Nephron (organoid): ENCODE measurements at regions not wholly inside any gene's neighbourhood (a gene's known extent, or its start where the extent isn't known, plus 50 kb on each side); places are given as distances from the start of the nearest gene placed in this dataset.
"Not testable (repeated sequence)": the region's sequence is repeated elsewhere in the genome, so short reads cannot be mapped to it uniquely, and the experiment has no call there.

Experiments used
- H3K27ac Mint-ChIP-seq, 3 experiments: 2 replicates each; pipeline ENCODE4 v1.8.0; 2020; ENCODE audit warnings: mixed read lengths in 3 of 3, mild to moderate bottlenecking in 2 of 3, moderate library complexity in 1 of 3
- H3K27me3 Mint-ChIP-seq: 2 replicates; pipeline ENCODE4 v1.8.0; 2021; ENCODE audit warnings: low read depth, mild to moderate bottlenecking, moderate library complexity, mixed read lengths
- H3K36me3 Mint-ChIP-seq: 2 replicates; pipeline ENCODE4 v1.8.0; 2020; ENCODE audit warnings: low read depth, mixed read lengths
- H3K4me1 Mint-ChIP-seq: 2 replicates; pipeline ENCODE4 v1.8.0; 2020; ENCODE audit warnings: mixed read lengths
- H3K4me3 Mint-ChIP-seq, 3 experiments: 2 replicates each; pipeline ENCODE4 v1.8.0; 2020; ENCODE audit warnings: mild to moderate bottlenecking in 3 of 3, mixed read lengths in 3 of 3, moderate library complexity in 2 of 3
- H3K9me3 Mint-ChIP-seq: 2 replicates; pipeline ENCODE4 v1.8.0; 2020; ENCODE audit warnings: mixed read lengths
- TF ChIP-seq, protein P1 (sequence below), 3 experiments: fragments of 200-600 bp; sonication (generic); IDR thresholded peaks; one replicate each; pipeline ENCODE4 v1.5.0; 2021; ENCODE audit warnings: antibody characterized with exemption in 3 of 3; ENCODE audit not compliant: unreplicated experiment in 3 of 3

DNA sequence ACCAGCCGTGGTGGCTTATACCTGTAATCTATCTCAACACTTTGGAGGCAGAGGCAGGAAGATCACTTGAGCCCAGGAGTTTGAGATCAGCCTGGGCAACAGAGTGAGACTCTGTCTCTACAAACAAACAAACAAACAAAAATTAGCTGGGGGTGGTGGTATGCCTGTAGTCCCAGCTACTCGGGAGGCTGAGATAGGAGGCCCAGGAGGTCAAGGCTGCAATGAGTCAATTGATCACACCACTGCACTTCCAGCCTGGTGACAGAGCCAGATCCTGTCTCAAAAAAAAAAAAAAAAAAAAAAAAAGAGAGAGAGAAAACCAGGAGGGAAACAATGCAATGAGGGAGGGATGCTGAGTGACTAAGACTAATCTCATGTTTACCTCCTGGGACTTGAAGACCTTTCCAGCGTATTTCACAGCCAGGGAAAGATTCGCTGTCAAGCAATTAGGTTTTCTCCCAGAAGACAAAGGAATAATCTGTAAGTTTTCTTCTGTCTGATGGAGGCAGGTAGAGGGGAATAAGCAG is 51.1 kb upstream of the MIER3 start:
- TF ChIP-seq, protein P1, sequence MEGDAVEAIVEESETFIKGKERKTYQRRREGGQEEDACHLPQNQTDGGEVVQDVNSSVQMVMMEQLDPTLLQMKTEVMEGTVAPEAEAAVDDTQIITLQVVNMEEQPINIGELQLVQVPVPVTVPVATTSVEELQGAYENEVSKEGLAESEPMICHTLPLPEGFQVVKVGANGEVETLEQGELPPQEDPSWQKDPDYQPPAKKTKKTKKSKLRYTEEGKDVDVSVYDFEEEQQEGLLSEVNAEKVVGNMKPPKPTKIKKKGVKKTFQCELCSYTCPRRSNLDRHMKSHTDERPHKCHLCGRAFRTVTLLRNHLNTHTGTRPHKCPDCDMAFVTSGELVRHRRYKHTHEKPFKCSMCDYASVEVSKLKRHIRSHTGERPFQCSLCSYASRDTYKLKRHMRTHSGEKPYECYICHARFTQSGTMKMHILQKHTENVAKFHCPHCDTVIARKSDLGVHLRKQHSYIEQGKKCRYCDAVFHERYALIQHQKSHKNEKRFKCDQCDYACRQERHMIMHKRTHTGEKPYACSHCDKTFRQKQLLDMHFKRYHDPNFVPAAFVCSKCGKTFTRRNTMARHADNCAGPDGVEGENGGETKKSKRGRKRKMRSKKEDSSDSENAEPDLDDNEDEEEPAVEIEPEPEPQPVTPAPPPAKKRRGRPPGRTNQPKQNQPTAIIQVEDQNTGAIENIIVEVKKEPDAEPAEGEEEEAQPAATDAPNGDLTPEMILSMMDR (IDR thresholded peaks at IDR 0.05; ENCODE audit: unreplicated experiment in 3 of 3) = no peak
- H3K9me3 Mint-ChIP-seq = no peaks in the 10 kb centered on the region
- no peaks in the 10 kb centered on the region for H3K27me3 Mint-ChIP-seq
- H3K4me3 Mint-ChIP-seq = no peak overlapping the region
- H3K27ac Mint-ChIP-seq = no peak overlapping the region
- H3K4me1 Mint-ChIP-seq = no peaks in the 10 kb centered on the region
- H3K36me3 Mint-ChIP-seq = no peaks in the 10 kb centered on the region

DNA sequence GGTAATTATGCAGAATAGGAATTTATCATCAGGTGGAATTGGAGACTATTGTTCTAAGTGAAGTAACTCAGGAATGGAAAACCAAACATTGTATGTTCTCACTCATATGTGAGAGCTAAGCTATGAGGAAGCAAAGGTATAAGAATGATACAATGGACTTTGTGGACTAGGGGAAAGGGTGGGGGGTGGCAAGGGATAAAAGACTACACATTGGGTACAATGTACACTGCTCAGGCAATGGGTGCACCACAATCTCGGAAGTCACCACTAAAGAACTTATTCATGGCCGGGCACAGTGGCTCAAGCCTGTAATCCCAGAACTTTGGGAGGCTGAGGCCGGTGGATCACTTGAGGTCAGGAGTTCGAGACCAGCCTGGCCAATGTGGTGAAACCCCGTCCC is 51.6 kb upstream of the MIER3 start:
- not testable (repeated sequence) for H3K4me1 Mint-ChIP-seq, H3K27me3 Mint-ChIP-seq, H3K9me3 Mint-ChIP-seq, H3K4me3 Mint-ChIP-seq, H3K27ac Mint-ChIP-seq, H3K36me3 Mint-ChIP-seq

DNA sequence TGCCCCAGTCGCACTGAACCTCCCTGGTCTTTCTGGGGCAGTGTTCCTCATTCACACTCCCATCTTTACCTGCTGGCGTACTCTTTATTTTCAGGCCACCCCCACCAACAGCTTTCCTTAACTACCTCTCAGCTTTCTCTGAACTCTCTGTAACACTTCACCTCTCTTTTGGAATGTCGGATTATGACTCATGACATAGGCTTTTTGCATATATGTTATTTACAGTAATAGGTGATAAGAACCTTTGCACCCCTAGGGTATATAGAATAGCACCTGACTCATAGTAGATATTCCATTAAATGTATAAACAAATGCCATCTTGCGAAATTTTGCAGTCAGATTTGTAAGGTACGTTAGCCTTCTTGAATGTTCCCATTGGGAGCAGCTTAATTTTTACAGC is 52.9 kb upstream of the MIER3 start:
- TF ChIP-seq, protein P1 (IDR thresholded peaks at IDR 0.05; ENCODE audit: unreplicated experiment in 3 of 3) = no peak
- H3K27ac Mint-ChIP-seq = peak overlapping the region in 1 of 3 experiments; percentile 5
- H3K9me3 Mint-ChIP-seq = no peaks in the 10 kb centered on the region
- H3K36me3 Mint-ChIP-seq = no peaks in the 10 kb centered on the region
- no peaks in the 10 kb centered on the region for H3K27me3 Mint-ChIP-seq
- H3K4me1 Mint-ChIP-seq = no peaks in the 10 kb centered on the region
- no peak overlapping the region for H3K4me3 Mint-ChIP-seq

DNA sequence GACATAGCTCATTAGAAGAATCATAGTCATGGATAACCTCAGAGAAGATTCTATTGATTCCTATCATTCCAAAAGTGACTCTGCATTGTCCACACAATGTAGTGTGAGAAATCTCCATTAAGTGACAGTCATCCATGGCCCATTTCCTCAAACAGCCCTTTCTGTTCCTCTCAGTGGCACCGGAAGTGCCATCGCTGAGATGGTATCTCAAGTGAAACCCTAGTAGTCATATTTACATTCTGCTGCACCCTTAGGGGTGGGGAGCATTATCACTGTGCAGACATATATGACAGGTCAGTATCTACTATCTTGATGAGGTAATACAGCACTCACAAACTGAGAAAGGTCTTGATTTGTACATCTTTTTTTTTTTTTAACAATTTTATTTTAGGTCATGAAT is 55.4 kb upstream of the MIER3 start:
- Mint-ChIP-seq H3K4me3 (no peak overlapping the region), H3K27ac (no peak overlapping the region), H3K36me3 (no peaks in the 10 kb centered on the region), H3K4me1 (no peaks in the 10 kb centered on the region), H3K9me3 (no peaks in the 10 kb centered on the region), H3K27me3 (no peaks in the 10 kb centered on the region)
- TF ChIP-seq, protein P1 (IDR thresholded peaks at IDR 0.05; ENCODE audit: unreplicated experiment in 3 of 3) = no peak

DNA sequence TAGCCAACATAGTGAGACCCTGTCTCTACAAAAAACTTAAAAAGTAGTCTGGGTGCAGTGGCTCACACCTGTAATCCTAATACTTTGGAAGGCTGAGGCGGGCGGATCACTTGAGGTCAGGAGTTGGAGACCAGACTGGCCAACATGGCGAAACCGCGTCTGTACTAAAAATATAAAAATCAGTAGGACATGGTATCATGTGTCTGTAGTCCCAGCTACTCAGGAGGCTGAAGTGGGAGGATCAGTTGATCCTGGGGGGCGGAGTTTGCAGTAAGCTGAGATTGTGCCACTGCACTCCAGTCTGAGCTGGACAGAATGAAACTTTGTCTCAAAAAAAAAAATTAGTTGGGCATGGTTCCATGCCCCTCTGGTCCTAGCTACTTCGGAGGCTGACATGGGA is 57.9 kb upstream of the MIER3 start:
- Mint-ChIP-seq H3K36me3 (no peaks in the 10 kb centered on the region), H3K9me3 (no peaks in the 10 kb centered on the region), H3K27ac (no peak overlapping the region), H3K4me1 (no peaks in the 10 kb centered on the region), H3K27me3 (no peaks in the 10 kb centered on the region), H3K4me3 (no peak overlapping the region)
- TF ChIP-seq, protein P1 (IDR thresholded peaks at IDR 0.05; ENCODE audit: unreplicated experiment in 3 of 3) = no peak

DNA sequence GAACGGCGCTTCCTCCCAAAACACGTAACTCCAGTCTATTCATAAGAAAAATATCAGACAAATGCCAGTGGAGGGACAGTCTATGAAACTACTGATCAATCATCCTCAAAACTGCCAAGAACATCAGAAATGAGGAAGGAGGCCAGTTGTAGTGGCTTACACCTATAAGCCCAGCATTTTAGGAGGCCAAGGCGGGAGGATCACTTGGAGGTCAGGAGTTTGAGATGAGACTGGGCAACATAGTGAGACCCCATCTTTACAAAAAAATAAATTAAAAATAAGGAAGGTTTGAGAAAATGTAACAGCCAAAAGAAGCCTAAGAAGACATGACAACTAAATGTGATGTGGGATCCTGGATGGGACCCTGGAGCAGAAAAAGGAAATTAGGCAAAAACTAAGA is 58.9 kb upstream of the MIER3 start:
- H3K27ac Mint-ChIP-seq = no peak overlapping the region
- no peak overlapping the region for H3K4me3 Mint-ChIP-seq
- no peaks in the 10 kb centered on the region for H3K36me3 Mint-ChIP-seq
- no peaks in the 10 kb centered on the region for H3K4me1 Mint-ChIP-seq
- no peaks in the 10 kb centered on the region for H3K27me3 Mint-ChIP-seq
- peaks cover 2% of the 10 kb centered on the region for H3K9me3 Mint-ChIP-seq
- TF ChIP-seq, protein P1 (IDR thresholded peaks at IDR 0.05; ENCODE audit: unreplicated experiment in 3 of 3) = no peak
